Right renal cortex interstitium (tissue), 3 donors: ENCODE measurements at regions not wholly inside any gene's neighbourhood (a gene's known extent, or its start where the extent isn't known, plus 50 kb on each side); places are given as distances from the start of the nearest gene placed in this dataset.
"Not testable (repeated sequence)": the region's sequence is repeated elsewhere in the genome, so short reads cannot be mapped to it uniquely, and the experiment has no call there.

Experiments used
- DNase-seq, 3 donors: peaks; one replicate each; pipeline ENCODE4 v3.0.0-alpha.2; 2013; ENCODE audit warnings: low read depth in 3 of 3, low spot score in 2 of 3

DNA sequence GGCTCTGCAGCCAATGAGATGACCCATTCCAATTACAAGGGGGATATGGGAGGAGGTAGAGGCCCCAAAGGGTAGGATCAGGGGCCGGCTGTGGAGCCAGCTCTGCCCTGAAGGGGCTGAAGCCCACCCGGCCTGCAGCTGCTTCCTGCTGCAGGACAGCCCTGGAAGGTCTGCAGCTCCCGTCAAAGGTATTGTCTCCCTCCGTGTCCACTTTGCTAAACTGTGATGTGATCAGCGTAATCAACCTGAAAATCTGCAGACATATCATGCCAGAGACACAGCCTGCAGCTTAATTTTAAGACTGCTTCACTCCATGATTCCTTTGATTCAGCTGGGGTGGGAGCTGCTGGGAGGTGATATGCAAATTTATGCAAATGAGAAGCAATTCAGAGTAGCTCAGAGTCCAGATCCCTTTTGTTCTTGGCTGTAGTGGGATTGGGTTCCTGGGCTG is 90.7 kb downstream of the GADD45G start:
- no peak for DNase-seq

DNA sequence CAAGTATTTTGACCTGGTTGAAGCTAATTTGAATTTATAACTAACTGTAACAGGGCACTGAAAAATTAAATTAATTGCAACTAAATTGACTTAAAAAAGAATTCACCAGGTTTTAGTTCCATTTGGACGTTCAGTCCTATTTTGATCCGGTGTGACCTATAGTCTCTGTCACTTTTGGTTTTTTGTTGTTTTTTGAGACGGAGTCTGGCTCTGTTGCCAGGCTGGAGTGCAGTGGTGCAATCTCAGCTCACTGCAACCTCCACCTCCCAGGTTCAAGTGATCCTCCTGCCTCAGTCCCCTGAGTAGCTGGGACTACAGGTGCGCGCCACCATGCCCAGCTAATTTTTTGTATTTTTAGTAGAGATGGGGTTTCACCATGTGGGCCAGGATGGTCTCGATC is 91.2 kb downstream of the GADD45G start:
- DNase-seq: not testable (repeated sequence)

DNA sequence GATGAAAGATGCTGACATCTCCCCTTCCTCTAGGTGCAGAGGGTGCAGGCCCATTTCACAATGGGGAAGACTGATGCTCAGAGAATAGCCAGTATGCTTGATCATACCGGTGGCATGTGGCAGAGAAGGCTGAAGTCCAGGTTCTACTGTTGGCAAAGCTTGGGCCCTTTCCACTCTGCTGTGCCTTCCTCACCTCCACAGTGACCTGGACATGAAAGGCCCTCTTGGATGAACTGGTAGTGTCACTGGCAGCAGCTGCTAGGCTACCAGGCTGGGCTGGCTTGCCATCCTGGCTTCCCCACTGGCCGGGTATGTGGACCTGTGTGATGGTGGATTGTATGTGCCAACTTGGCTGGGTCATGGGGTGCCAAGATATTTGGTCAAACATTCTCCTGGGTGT is 92.0 kb downstream of the GADD45G start:
- no peak for DNase-seq

DNA sequence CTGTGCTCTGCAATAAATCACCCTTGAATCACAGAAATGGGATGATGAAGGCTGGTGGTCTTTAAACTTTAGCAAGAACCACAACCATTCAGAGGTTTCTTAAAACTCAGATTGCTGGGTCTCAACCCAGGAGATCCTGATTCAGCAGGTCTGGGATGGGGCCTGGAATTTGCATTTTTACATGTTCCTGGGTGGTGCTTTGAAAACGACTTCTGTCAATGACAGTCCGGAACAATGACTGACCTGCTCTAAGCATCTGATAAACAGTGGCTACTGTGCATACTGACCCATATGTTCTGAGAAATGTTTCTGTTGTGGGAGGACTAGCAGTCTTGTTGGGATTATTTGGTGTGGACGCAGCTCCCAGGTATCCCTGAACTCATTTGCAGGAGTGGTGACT is 92.7 kb downstream of the GADD45G start:
- no peak for DNase-seq

DNA sequence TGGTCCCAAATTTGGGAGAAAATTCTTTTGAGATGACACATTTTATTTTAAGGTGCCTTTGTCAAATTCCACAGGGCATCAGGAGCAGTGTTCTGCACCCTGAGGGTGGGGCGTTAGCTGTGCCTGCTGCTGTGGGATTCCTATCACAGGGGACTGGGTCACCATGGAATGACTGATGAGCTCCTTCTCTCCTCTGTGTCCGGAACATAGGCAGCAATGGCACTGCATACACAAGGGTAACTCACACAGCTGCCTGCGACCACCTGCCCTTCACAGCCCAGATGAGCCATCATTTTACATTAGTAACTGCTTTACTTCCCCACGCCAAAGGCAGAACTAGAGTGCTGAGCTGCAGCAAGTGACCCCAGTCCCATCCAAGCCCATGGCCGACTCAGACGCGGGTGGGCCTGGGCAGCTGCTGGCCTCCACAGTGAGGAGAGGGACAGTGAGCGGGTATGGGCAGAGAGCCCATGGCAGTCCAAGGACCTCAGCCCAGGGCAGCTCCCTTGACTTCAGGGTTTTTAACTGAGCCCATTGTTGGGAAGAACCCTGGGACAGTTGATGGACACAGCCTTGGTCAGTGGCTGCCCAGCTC is 93.7 kb downstream of the GADD45G start:
- no peak for DNase-seq

DNA sequence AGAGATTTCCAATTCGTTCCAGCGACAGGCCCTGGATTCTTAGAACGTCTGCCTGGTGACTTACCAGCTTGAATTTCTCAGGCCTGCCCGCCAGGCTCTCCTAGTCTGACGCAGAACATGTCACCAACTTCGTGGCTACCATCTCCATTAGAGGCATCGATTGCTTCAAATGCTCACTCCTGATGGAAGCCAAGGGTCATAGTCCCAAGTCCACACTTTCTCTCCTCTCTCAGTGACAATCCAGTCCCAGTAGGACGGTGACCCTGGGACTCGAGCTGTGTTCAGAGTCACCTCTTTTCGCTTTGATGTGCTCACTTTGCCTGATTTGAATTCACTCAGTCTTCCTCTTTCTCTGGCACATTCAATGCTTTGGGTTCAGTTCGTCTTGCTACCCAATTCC is 94.8 kb downstream of the GADD45G start:
- no peak for DNase-seq

DNA sequence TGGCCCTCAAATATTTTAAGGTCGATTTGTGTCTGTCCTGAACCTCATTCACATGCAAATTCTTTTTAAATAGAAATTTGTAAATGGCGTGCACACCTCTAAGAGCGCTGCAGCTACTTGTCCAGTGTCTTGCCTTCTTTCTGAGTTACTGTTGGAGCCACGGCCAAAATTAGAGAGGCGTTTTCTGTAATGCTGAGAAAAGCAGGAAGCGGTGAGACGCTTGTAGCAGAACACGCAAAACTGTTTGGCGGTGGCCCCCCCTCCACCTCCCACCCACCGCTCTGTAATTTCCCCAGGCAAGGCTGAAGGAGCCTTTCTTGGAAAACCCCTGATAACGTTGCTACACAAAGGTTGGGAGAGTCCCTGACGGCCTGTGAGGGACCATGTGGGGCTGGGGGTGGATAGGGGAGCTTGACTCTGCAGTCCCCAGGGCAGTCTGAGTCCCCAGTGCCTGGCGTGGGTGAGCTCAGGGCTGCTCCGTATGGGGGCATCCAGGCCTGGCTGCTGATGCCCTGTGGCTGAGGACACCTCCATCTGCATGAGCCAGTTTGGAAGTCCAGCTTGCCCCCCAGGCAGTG is 96.5 kb downstream of the GADD45G start:
- DNase-seq: no peak

DNA sequence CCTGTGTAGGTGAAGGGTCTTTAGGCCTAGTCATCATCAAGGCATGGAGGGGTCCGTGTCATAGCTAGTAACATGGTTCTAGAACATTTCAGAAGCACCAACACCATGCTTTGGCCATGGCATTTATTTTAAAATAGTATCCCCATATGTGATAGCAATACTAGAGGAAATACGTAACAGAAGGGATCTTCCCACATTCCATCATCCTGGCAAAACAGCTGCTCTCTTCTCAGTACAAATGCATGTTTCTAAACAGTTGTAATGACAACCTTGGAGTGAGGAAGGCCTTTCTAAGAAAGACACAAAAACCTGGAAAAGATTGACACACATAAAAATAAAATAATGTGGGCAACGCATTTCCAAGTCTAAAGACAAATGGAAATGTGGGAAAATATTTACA is 97.6 kb downstream of the GADD45G start:
- DNase-seq: no peak

- DNase-seq: no peak
These were observed 100.8 kb downstream of the GADD45G start for GRCh38 chr9:89705651-89706050.

DNA sequence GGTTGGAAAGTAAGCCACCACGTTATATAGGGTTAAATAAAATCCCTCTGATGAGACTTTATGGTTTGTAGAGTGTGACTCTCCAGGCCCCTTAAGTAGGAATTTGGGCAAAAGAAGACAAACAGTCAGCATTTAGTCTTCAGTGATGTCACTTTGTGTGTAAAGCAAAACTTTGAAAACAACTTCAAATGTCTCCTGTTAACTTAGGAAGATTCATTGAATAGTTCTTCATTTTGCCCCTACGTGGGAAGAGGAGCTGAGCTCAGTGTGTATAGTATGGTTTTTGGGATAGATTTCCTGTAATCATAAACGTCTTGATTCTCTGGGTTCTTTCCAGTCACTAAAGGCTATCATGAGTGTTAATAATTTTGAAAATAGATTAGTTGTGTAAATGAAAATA is 101.3 kb downstream of the GADD45G start:
- no peak for DNase-seq

- DNase-seq: no peak
These were observed 101.9 kb downstream of the GADD45G start for GRCh38 chr9:89706731-89707191.

DNA sequence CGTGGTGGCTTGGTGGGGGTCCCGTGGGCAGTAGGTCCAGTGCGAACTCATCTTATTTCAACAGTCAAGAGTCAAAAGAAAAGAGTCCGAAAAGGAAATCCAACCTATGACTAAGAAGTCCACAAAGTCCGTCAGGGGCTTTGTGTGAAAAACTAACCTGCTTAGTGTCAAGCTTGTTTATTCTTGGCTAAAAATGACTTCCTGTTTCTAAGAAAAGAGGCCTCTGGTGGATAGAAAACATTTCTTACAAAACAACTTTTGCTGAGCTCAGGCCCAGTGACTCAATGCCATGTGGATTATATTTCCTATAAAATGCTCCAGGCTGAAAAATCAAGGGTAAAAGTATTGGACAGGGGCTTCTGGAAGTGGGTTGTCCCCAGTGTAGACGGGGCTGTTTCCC is 105.9 kb downstream of the GADD45G start:
- no peak for DNase-seq

- DNase-seq: no peak
These were observed 107.1 kb downstream of the GADD45G start for GRCh38 chr9:89711866-89712265.

- DNase-seq: no peak
These were observed 107.5 kb downstream of the GADD45G start for GRCh38 chr9:89712283-89712682.

GRCh38 chr9:89714321-89714720 is 109.5 kb downstream of the GADD45G start:
- DNase-seq: no peak

DNA sequence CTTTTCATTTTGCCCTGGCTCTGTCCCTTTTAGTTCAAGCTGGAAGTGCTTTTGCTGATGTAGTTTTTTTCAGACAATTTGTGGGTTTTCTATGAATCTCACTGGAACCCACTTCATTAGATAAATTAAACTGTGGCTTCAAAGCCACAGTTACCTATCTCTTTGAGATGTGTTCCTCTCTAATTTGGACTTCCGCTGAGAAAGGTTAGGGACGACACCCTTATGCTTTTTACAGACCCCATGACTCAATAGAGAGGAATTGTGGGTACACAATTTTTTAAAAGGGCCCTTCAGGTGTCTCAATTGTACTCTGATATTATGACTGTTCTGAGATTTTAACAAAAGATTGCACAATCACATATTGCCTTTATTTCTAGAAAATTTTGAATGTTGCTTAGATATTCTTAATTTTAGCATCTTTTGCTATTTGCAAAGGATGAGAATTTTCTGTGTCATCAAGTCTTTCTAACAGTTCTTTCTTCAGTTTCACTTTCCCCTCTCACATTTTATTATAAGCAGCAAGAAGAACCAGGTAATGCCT is 110.6 kb downstream of the GADD45G start:
- DNase-seq: no peak

GRCh38 chr9:89715881-89716280 is 111.1 kb downstream of the GADD45G start:
- no peak for DNase-seq

GRCh38 chr9:89716559-89716958 is 111.7 kb downstream of the GADD45G start:
- DNase-seq: no peak

DNA sequence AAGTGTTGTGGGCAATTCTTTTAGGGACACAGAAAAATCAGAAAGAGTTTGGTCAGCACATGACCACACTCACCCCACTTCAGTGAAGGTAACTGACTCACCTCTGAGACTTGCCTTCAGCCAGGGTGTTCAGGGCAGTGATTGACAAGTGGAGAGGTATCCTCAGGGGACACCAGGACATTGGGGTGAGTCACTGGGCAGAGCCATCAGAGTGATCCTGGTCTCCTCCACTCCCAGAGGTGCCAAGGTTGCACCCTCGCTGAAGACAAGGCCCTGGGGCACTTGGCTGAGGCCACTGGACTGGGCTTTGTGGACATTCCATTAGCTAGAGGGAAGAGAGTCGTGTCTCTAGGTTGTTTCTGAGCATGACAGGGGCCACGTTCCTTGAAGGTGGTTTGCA is 113.4 kb downstream of the GADD45G start:
- no peak for DNase-seq

DNA sequence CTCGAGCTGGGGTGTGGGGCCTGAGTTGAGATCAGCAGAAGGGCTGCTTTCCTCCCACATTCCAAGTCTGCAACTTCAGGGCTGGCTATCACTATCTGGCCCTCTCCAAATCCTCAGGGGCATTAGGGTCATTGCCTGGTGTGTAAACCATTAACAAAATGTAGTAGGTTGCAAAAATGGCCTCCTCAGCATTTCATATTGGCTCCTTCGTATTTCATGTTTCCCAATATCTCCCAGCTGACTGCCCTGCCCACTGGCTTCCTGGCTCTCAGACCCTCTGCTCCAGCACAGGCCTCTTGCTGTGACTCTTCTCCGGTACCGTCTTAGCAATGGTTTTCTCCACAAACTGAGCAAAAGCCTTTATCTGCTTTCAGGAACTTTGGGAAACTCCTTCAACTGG is 113.8 kb downstream of the GADD45G start:
- DNase-seq: no peak

DNA sequence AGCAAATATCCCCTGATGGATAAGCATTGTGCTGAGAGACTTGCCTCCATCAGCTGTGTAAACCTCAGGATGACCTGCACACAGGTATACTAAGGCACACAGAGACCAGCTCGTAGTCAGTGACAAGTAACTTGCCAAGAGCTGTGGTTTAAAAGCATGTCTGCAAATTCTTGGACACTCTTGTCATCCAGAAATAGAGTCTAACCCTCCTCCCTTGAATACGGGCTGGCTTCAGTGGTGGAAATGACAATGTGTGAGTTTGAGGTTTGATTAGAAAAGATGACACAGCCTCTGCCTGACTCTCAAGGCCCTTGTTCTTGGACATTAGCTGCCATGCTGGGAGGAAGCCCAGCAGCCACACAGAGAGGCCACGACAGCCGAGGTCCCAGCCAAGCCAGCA is 114.4 kb downstream of the GADD45G start:
- DNase-seq: no peak

DNA sequence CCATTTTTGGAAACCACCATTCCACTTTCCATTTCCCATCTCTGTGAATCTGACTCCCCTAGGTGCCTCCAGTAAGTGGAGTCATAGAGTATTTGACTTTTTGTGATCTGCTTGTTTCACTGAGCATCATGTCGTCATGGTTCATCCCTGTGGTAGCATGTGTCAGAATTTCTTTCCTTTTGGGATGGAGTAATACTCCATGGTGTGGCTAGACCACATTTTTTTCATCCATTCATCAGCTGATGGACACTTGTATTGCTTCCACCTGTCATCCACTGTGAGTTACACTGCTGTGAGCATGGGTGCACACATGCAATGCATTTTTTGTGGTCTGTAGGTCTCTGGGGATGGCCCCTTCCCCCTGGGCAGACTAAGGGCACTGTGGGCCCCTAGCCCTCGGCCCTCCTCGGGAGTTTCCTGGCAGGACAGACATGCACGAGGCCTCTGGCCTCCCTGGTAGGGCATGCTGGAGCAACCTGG is 115.9 kb downstream of the GADD45G start:
- no peak for DNase-seq
